WTC11 (cell line): ENCODE measurements at regions not wholly inside any gene's neighbourhood (a gene's known extent, or its start where the extent isn't known, plus 50 kb on each side); places are given as distances from the start of the nearest gene placed in this dataset.

Source experiments
- ATAC-seq: fragments of 200-7000 bp; cut with Tn5 transposase; 2 replicates; pipeline ENCODE4 v1.10.0; 2021; ENCODE audit warnings: mild to moderate bottlenecking, moderate library complexity
- CTCF ChIA-PET: fragments of 300-600 bp; sonication (Branson Sonifier 250); formaldehyde crosslinking; loops from one replicate; lab custom pipeline; 2021; ENCODE audit warnings: antibody characterized with exemption; lab: Charles Lee
- POLR2A ChIA-PET: fragments of 350-600 bp; sonication (Branson Sonifier 250); formaldehyde crosslinking; loops from one replicate; lab custom pipeline; 2021; ENCODE audit warnings: antibody characterized with exemption; lab: Charles Lee
- DNase-seq: peaks from one replicate; pipeline ENCODE4 v3.0.0; 2021; ENCODE audit warnings: low spot score
- H3K27ac Mint-ChIP-seq: 2 replicates; pipeline ENCODE4 v1.8.0; 2021; ENCODE audit warnings: mixed read lengths
- H3K27me3 Mint-ChIP-seq: 2 replicates; pipeline ENCODE4 v1.8.0; 2021; ENCODE audit warnings: low read depth, mild to moderate bottlenecking, moderate library complexity, mixed read lengths
- H3K36me3 Mint-ChIP-seq: 2 replicates; pipeline ENCODE4 v1.8.0; 2021; ENCODE audit warnings: mixed read lengths
- H3K4me1 Mint-ChIP-seq: 2 replicates; pipeline ENCODE4 v1.8.0; 2022; ENCODE audit warnings: mixed read lengths
- H3K4me3 Mint-ChIP-seq: 2 replicates; pipeline ENCODE4 v1.8.0; 2021; ENCODE audit warnings: mild to moderate bottlenecking, moderate library complexity, mixed read lengths
- H3K9me3 Mint-ChIP-seq: 2 replicates; pipeline ENCODE4 v1.8.0; 2021; ENCODE audit warnings: mixed read lengths
- ATF6 ChIP-seq: sonication (generic); formaldehyde crosslinking; IDR thresholded peaks from 2 replicates; pipeline ENCODE4 v1.8.1; 2023; ENCODE audit warnings: mild to moderate bottlenecking, missing genetic modification reagents
- CDX4 ChIP-seq: fragments of 250-450 bp; sonication (Bioruptor Pico); IDR thresholded peaks from 2 replicates; pipeline ENCODE4 v1.9.0; 2021; ENCODE audit warnings: moderate library complexity, mild to moderate bottlenecking, inconsistent platforms, borderline replicate concordance
- CTCF ChIP-seq: fragments of 200-600 bp; IDR thresholded peaks from 2 replicates; pipeline ENCODE4 v1.8.0; 2022; ENCODE audit warnings: antibody characterized with exemption
- GRHL2 ChIP-seq: fragments of 250-450 bp; sonication (Bioruptor Pico); IDR thresholded peaks from 2 replicates; pipeline ENCODE4 v1.8.0; 2022; ENCODE audit warnings: mild to moderate bottlenecking, moderate library complexity; ENCODE audit not compliant: insufficient replicate concordance, severe bottlenecking
- HMGA2 ChIP-seq: fragments of 250-450 bp; sonication (Bioruptor Pico); IDR thresholded peaks from 2 replicates; pipeline ENCODE4 v1.4.0; 2021; ENCODE audit warnings: mild to moderate bottlenecking, moderate library complexity
- IRF1 ChIP-seq: sonication (generic); formaldehyde crosslinking; IDR thresholded peaks from 2 replicates; pipeline ENCODE4 v1.8.0; 2023; ENCODE audit warnings: missing genetic modification reagents
- KAT7 ChIP-seq: sonication (generic); formaldehyde crosslinking; IDR thresholded peaks from 2 replicates; pipeline ENCODE4 v1.8.1; 2023; ENCODE audit warnings: missing genetic modification reagents, mild to moderate bottlenecking, borderline replicate concordance
- NR1H2 ChIP-seq: sonication (generic); formaldehyde crosslinking; IDR thresholded peaks from 2 replicates; pipeline ENCODE4 v1.9.0; 2021; ENCODE audit warnings: mild to moderate bottlenecking, moderate library complexity, missing genetic modification reagents
- RORB ChIP-seq: fragments of 250-450 bp; sonication (Bioruptor Pico); IDR thresholded peaks from 2 replicates; pipeline ENCODE4 v1.9.0; 2021; ENCODE audit warnings: mild to moderate bottlenecking
- SMAD3 ChIP-seq: sonication (generic); formaldehyde crosslinking; IDR thresholded peaks from 2 replicates; pipeline ENCODE4 v1.8.0; 2022; ENCODE audit warnings: missing genetic modification reagents, mild to moderate bottlenecking, borderline replicate concordance
- STAT6 ChIP-seq: sonication (generic); formaldehyde crosslinking; conservative IDR thresholded peaks from 2 replicates; pipeline ENCODE4 v1.8.1; 2023; ENCODE audit warnings: mild to moderate bottlenecking, low read depth, missing genetic modification reagents, moderate library complexity
- TP53 ChIP-seq: sonication (generic); formaldehyde crosslinking; IDR thresholded peaks from 2 replicates; pipeline ENCODE4 v1.8.1; 2023; ENCODE audit warnings: mild to moderate bottlenecking, missing genetic modification reagents
- ZNF281 ChIP-seq: sonication (generic); formaldehyde crosslinking; IDR thresholded peaks from 2 replicates; pipeline ENCODE4 v1.8.0; 2023; ENCODE audit warnings: mild to moderate bottlenecking, missing genetic modification reagents
- ZNF423 ChIP-seq: fragments of 250-450 bp; sonication (Bioruptor Pico); IDR thresholded peaks from 2 replicates; pipeline ENCODE4 v2.1.2; 2022; ENCODE audit warnings: mild to moderate bottlenecking, moderate library complexity
- ZNF512 ChIP-seq: sonication (generic); formaldehyde crosslinking; IDR thresholded peaks from 2 replicates; pipeline ENCODE4 v1.8.1; 2022; ENCODE audit warnings: missing genetic modification reagents, borderline replicate concordance
- ZNF671 ChIP-seq: fragments of 250-450 bp; sonication (Bioruptor Pico); IDR thresholded peaks from 2 replicates; pipeline ENCODE4 v1.8.0; 2021; ENCODE audit warnings: mild to moderate bottlenecking

GRCh38 chr9:129377181-129377580, 199.1 kb upstream of the IER5L start:
- no peak for ATAC-seq
- H3K4me3 Mint-ChIP-seq, result no peak overlapping the region
- H3K27ac Mint-ChIP-seq, result no peak overlapping the region; the same call in 1 of the 2 replicates
- POLR2A ChIA-PET, result no interaction called here
- no peak for DNase-seq
- TF ChIP-seq CDX4 (CRISPR knock-in tag) (no peak), ZNF512 (CRISPR knock-in tag) (no peak), ZNF423 (CRISPR knock-in tag) (no peak), ATF6 (CRISPR knock-in tag) (no peak)
- TF ChIP-seq, all 79 proteins: peak for 0
- Mint-ChIP-seq H3K36me3 (no peaks in the 10 kb centered on the region), H3K4me1 (peaks cover 19% of the 10 kb centered on the region), H3K27me3 (no peaks in the 10 kb centered on the region; the same call in 1 of the 2 replicates), H3K9me3 (peaks cover 5% of the 10 kb centered on the region; the same call in 1 of the 2 replicates)
- CTCF ChIA-PET, result no interaction called here

GRCh38 chr9:129375845-129376244, 197.8 kb upstream of the IER5L start:
- no peak for ATAC-seq
- no peak overlapping the region for H3K27ac Mint-ChIP-seq
- no peaks in the 10 kb centered on the region; the same call in 1 of the 2 replicates for H3K27me3 Mint-ChIP-seq
- ChIA-PET CTCF (interaction anchor here (0.6 kb wide), 1 partner anchor 286 kb away, joined by 3 read pairs; no protein-coding TSS in a partner anchor), POLR2A (no interaction called here)
- peaks cover 5% of the 10 kb centered on the region for H3K9me3 Mint-ChIP-seq
- H3K4me1 Mint-ChIP-seq, result peaks cover 9% of the 10 kb centered on the region
- no peak for DNase-seq
- H3K4me3 Mint-ChIP-seq, result no peak overlapping the region
- H3K36me3 Mint-ChIP-seq, result no peaks in the 10 kb centered on the region; the same call in 1 of the 2 replicates
- TF ChIP-seq HMGA2 (CRISPR knock-in tag), result no peak
- TF ChIP-seq TP53, result no peak
- no peak for TF ChIP-seq KAT7
- no peak for TF ChIP-seq STAT6 (CRISPR knock-in tag)
- no peak for TF ChIP-seq ATF6 (CRISPR knock-in tag)
- TF ChIP-seq SMAD3, result no peak
- no peak for TF ChIP-seq RORB
- TF ChIP-seq ZNF671 (CRISPR knock-in tag), result no peak
- no peak for TF ChIP-seq ZNF281 (CRISPR knock-in tag)
- no peak for TF ChIP-seq GRHL2
- no peak for TF ChIP-seq IRF1 (CRISPR knock-in tag)
- no peak for TF ChIP-seq CTCF
- no peak for TF ChIP-seq NR1H2 (CRISPR knock-in tag)
